ENCODE measurements at regions not wholly inside any gene's neighbourhood (a gene's known extent, or its start where the extent isn't known, plus 50 kb on each side); places are given as distances from the start of the nearest gene placed in this dataset.

DNA sequence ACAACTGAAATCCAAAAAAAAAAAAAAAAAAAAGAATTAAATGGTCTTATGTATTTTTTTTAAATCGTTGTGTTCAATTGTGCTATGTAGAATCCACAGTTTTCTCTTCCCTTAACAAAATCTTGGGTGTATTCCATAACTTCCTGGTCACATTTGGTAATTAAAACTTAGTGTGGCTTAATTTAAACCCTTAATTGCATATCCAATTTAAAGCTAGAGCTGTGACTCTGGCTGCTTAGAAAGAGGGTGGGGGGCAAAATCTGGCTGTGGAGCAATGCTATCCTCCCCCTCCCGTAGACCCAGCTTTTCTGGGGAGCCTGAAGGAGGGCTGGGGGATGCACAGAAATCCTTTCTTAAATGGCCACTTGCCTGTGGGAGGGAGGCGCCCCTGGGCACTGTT is 695.1 kb downstream of the INHBA start (continued):
- TF ChIP-seq, protein P1, sequence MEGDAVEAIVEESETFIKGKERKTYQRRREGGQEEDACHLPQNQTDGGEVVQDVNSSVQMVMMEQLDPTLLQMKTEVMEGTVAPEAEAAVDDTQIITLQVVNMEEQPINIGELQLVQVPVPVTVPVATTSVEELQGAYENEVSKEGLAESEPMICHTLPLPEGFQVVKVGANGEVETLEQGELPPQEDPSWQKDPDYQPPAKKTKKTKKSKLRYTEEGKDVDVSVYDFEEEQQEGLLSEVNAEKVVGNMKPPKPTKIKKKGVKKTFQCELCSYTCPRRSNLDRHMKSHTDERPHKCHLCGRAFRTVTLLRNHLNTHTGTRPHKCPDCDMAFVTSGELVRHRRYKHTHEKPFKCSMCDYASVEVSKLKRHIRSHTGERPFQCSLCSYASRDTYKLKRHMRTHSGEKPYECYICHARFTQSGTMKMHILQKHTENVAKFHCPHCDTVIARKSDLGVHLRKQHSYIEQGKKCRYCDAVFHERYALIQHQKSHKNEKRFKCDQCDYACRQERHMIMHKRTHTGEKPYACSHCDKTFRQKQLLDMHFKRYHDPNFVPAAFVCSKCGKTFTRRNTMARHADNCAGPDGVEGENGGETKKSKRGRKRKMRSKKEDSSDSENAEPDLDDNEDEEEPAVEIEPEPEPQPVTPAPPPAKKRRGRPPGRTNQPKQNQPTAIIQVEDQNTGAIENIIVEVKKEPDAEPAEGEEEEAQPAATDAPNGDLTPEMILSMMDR (conservative IDR thresholded peaks at IDR 0.05; ENCODE audit: low read depth in 2 of 2), result no peak
- no peak for TF ChIP-seq JUNB (IDR thresholded peaks at IDR 0.05; ENCODE audit: unreplicated experiment)
- no peak for TF ChIP-seq NANOG (IDR thresholded peaks at IDR 0.05; ENCODE audit: borderline replicate concordance)

GRCh38 chr7:41007351-41007751 is 695.5 kb downstream of the INHBA start:
- H3K27ac ChIP-seq (ENCODE audit: low read depth), result no peak overlapping the region
- no peaks in the 10 kb centered on the region for H3K79me2 ChIP-seq (replicated peaks; ENCODE audit: insufficient read depth)
- no peak overlapping the region for H3K4me2 ChIP-seq
- no peaks in the 10 kb centered on the region for H3K27me3 ChIP-seq (ENCODE audit: insufficient read depth)
- H3K36me3 Mint-ChIP-seq (ENCODE audit: low read depth), result no peaks in the 10 kb centered on the region
- DNase-seq (ENCODE audit: low spot score), result no peak
- H3K4me1 Mint-ChIP-seq, result peaks cover 3% of the 10 kb centered on the region; the same call in 1 of the 3 replicates
- no peak for ATAC-seq
- no peak overlapping the region for H3K4me3 ChIP-seq
- H3K4me3 Mint-ChIP-seq, result no peak overlapping the region
- H2AFZ ChIP-seq, result no peak overlapping the region
- peaks cover 2% of the 10 kb centered on the region for H3K27me3 Mint-ChIP-seq (ENCODE audit: insufficient read depth, low read depth, poor library complexity)
- TF ChIP-seq NANOG (IDR thresholded peaks at IDR 0.05; ENCODE audit: borderline replicate concordance), result no peak
- TF ChIP-seq ZNF462 (CRISPR knock-in tag; IDR thresholded peaks at IDR 0.05), result no peak
- TF ChIP-seq, protein P1 (conservative IDR thresholded peaks at IDR 0.05; ENCODE audit: low read depth in 2 of 2), result no peak
- H3K9me3 Mint-ChIP-seq, result no peaks in the 10 kb centered on the region
- peaks cover 7% of the 10 kb centered on the region; the same call in 1 of the 2 replicates for H3K9me2 ChIP-seq (ENCODE audit: insufficient read depth)
- no peaks in the 10 kb centered on the region for H4K20me1 ChIP-seq (replicated peaks; ENCODE audit: insufficient read depth)
- no peak overlapping the region for H3K27ac Mint-ChIP-seq
- H3K4me1 ChIP-seq (ENCODE audit: insufficient read depth), result no peaks in the 10 kb centered on the region
- H3F3A ChIP-seq (replicated peaks; ENCODE audit: low read depth), result no peaks in the 10 kb centered on the region
- no peaks in the 10 kb centered on the region for H3K36me3 ChIP-seq (ENCODE audit: insufficient read depth)

All from GM23338 (cell line).